MM.1S (cell line): ENCODE measurements at regions not wholly inside any gene's neighbourhood (a gene's known extent, or its start where the extent isn't known, plus 50 kb on each side); places are given as distances from the start of the nearest gene placed in this dataset.

Experiments
- CTCF ChIP-seq: fragments of 300-600 bp; sonication (generic); IDR thresholded peaks from 2 replicates; pipeline ENCODE4 v1.5.1; 2016; ENCODE audit warnings: antibody characterized with exemption, low read length, mixed read lengths
- EZH2 ChIP-seq: fragments of 300-600 bp; sonication (generic); optimal IDR thresholded peaks from 2 replicates; pipeline ENCODE3; 2017; ENCODE audit warnings: low read depth, mild to moderate bottlenecking, antibody characterized with exemption, low read length, mixed read lengths

DNA sequence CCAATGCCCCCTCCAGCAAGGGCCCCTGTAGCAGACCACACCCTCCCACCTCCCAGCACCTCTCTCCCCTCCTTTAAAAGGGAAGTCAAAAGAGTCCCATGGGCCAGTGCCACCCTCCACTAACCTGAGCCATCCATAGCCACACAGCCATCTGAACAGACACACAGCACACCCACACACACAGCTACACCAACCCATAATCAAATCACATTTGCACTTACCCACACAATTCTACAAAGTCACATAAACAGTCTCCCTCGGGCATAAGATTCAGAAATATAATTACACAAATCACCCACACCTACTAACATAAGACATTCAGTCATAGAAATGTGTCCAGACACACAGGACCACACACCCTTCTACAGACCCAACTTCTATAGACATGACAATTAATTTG, 96.3 kb downstream of the HIF1AN start:
- TF ChIP-seq CTCF (no peak), EZH2 (no peak)
